ENCODE measurements at regions not wholly inside any gene's neighbourhood (a gene's known extent, or its start where the extent isn't known, plus 50 kb on each side); places are given as distances from the start of the nearest gene placed in this dataset.
"Not testable (repeated sequence)": the region's sequence is repeated elsewhere in the genome, so short reads cannot be mapped to it uniquely, and the experiment has no call there.

- no peaks in the 10 kb centered on the region for H3K27me3 ChIP-seq (replicated peaks; ENCODE audit: insufficient read depth)
Observed at GRCh38 chr3:166519443-166519842, 682.2 kb upstream of the BCHE start.

GRCh38 chr3:166518040-166518439, 680.8 kb upstream of the BCHE start:
- 82% methylated on average over 2 of the region's 2 CpGs for WGBS

More at GRCh38 chr3:166519443-166519842, 682.2 kb upstream of the BCHE start:
- Histone ChIP-seq H3K4me3 (no peak overlapping the region), H3K9me3 (no peaks in the 10 kb centered on the region), H3K4me1 (replicated peaks) (no peaks in the 10 kb centered on the region), H3K27ac (no peak overlapping the region), H3K36me3 (no peaks in the 10 kb centered on the region)
- WGBS = 74% methylated on average over 2 of the region's 2 CpGs
- no peak for TF ChIP-seq POLR2A (IDR thresholded peaks at IDR 0.05)
- no peak for TF ChIP-seq POLR2AphosphoS5 (IDR thresholded peaks at IDR 0.05)
- no peak for TF ChIP-seq CTCF (IDR thresholded peaks at IDR 0.05)
- DNase-seq (ENCODE audit: low spot score) = no peak
- intact Hi-C loops (cut with DNase I) = no loop called here

GRCh38 chr3:166510382-166510781, 673.2 kb upstream of the BCHE start:
- no peak for TF ChIP-seq CTCF (IDR thresholded peaks at IDR 0.05)
- no peak for TF ChIP-seq POLR2AphosphoS5 (IDR thresholded peaks at IDR 0.05)
- no peak for TF ChIP-seq POLR2A (IDR thresholded peaks at IDR 0.05)
- intact Hi-C loops (cut with DNase I) = no loop called here
- WGBS = 59% methylated on average over 4 of the region's 4 CpGs
- no peak overlapping the region for H3K4me3 ChIP-seq
- H3K36me3 ChIP-seq = no peaks in the 10 kb centered on the region
- no peak for DNase-seq (ENCODE audit: low spot score)
- H3K4me1 ChIP-seq (replicated peaks) = no peaks in the 10 kb centered on the region
- no peak overlapping the region for H3K27ac ChIP-seq
- H3K27me3 ChIP-seq (replicated peaks; ENCODE audit: insufficient read depth) = no peaks in the 10 kb centered on the region
- no peaks in the 10 kb centered on the region for H3K9me3 ChIP-seq

More at GRCh38 chr3:166518040-166518439, 680.8 kb upstream of the BCHE start:
- DNase-seq (ENCODE audit: low spot score) = no peak
- H3K36me3 ChIP-seq = no peaks in the 10 kb centered on the region
- H3K9me3 ChIP-seq = no peaks in the 10 kb centered on the region
- intact Hi-C loops (cut with DNase I) = no loop called here
- H3K4me1 ChIP-seq (replicated peaks) = no peaks in the 10 kb centered on the region
- no peak overlapping the region for H3K27ac ChIP-seq
- H3K4me3 ChIP-seq = no peak overlapping the region
- H3K27me3 ChIP-seq (replicated peaks; ENCODE audit: insufficient read depth) = no peaks in the 10 kb centered on the region
- TF ChIP-seq POLR2A (IDR thresholded peaks at IDR 0.05) (no peak), CTCF (IDR thresholded peaks at IDR 0.05) (no peak), POLR2AphosphoS5 (IDR thresholded peaks at IDR 0.05) (no peak)

- intact Hi-C loops (cut with DNase I); H3K4me1 ChIP-seq (replicated peaks); H3K36me3 ChIP-seq; H3K27ac ChIP-seq; H3K4me3 ChIP-seq; DNase-seq (ENCODE audit: low spot score); H3K9me3 ChIP-seq; H3K27me3 ChIP-seq (replicated peaks; ENCODE audit: insufficient read depth): not testable (repeated sequence)
- WGBS = 77% methylated on average over 2 of the region's 2 CpGs
Observed at GRCh38 chr3:166500420-166500819, 663.2 kb upstream of the BCHE start.

- 54% methylated on average over 3 of the region's 3 CpGs for WGBS
- no peak for TF ChIP-seq CTCF (IDR thresholded peaks at IDR 0.05)
- no peak for TF ChIP-seq POLR2A (IDR thresholded peaks at IDR 0.05)
- no peak for TF ChIP-seq POLR2AphosphoS5 (IDR thresholded peaks at IDR 0.05)
- H3K27ac ChIP-seq = no peak overlapping the region
- H3K4me3 ChIP-seq = no peak overlapping the region
- no peak for DNase-seq (ENCODE audit: low spot score)
- H3K9me3 ChIP-seq = no peaks in the 10 kb centered on the region
- intact Hi-C loops (cut with DNase I) = no loop called here
- H3K4me1 ChIP-seq (replicated peaks) = no peaks in the 10 kb centered on the region
- no peaks in the 10 kb centered on the region for H3K36me3 ChIP-seq
- H3K27me3 ChIP-seq (replicated peaks; ENCODE audit: insufficient read depth) = no peaks in the 10 kb centered on the region
Observed at GRCh38 chr3:166499636-166500035, 662.4 kb upstream of the BCHE start.

Measured in prostate gland (tissue), 2 donors.